ENCODE measurements at regions not wholly inside any gene's neighbourhood (a gene's known extent, or its start where the extent isn't known, plus 50 kb on each side); places are given as distances from the start of the nearest gene placed in this dataset.

DNA sequence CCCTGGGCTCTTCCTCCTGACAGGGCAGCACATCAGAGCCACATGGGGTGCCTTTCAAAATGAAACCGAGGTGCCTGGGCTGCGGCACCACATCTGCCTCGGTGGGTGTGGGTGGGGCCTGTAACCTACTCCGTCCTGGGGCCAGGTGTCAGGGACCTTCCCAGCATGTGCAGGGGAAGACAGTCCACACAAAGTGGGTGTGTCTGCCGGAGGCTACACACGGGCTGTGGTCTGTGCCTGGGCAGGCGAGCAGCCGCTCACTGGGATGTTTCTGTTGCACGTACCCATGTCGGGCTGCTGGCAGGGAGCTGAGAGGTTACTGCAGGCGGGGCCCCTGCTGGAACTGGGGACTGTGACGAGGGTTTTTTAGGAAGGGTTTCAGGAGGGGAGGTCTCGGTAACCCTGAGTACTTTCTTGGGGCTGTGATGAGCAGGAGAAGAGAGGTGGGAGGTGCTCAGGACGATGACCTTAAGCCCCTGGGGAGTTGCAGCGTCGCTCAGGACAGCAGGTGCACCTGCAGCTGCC is 351.2 kb downstream of the SEC14L1 start:
- no peaks in the 10 kb centered on the region for H3K27me3 Mint-ChIP-seq (ENCODE audit: low read depth)
- peaks cover 5% of the 10 kb centered on the region for H3K4me1 Mint-ChIP-seq
- H3K27ac Mint-ChIP-seq (ENCODE audit: unreplicated experiment): peak overlapping the region; percentile 35
- no peaks in the 10 kb centered on the region for H3K36me3 Mint-ChIP-seq (ENCODE audit: low read depth)
- H3K9me3 Mint-ChIP-seq: no peaks in the 10 kb centered on the region
- TF ChIP-seq, protein P1, sequence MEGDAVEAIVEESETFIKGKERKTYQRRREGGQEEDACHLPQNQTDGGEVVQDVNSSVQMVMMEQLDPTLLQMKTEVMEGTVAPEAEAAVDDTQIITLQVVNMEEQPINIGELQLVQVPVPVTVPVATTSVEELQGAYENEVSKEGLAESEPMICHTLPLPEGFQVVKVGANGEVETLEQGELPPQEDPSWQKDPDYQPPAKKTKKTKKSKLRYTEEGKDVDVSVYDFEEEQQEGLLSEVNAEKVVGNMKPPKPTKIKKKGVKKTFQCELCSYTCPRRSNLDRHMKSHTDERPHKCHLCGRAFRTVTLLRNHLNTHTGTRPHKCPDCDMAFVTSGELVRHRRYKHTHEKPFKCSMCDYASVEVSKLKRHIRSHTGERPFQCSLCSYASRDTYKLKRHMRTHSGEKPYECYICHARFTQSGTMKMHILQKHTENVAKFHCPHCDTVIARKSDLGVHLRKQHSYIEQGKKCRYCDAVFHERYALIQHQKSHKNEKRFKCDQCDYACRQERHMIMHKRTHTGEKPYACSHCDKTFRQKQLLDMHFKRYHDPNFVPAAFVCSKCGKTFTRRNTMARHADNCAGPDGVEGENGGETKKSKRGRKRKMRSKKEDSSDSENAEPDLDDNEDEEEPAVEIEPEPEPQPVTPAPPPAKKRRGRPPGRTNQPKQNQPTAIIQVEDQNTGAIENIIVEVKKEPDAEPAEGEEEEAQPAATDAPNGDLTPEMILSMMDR (conservative IDR thresholded peaks at IDR 0.05): no peak
- H3K4me3 Mint-ChIP-seq: no peak overlapping the region
- no peak for DNase-seq (ENCODE audit: low read depth, low spot score)

DNA sequence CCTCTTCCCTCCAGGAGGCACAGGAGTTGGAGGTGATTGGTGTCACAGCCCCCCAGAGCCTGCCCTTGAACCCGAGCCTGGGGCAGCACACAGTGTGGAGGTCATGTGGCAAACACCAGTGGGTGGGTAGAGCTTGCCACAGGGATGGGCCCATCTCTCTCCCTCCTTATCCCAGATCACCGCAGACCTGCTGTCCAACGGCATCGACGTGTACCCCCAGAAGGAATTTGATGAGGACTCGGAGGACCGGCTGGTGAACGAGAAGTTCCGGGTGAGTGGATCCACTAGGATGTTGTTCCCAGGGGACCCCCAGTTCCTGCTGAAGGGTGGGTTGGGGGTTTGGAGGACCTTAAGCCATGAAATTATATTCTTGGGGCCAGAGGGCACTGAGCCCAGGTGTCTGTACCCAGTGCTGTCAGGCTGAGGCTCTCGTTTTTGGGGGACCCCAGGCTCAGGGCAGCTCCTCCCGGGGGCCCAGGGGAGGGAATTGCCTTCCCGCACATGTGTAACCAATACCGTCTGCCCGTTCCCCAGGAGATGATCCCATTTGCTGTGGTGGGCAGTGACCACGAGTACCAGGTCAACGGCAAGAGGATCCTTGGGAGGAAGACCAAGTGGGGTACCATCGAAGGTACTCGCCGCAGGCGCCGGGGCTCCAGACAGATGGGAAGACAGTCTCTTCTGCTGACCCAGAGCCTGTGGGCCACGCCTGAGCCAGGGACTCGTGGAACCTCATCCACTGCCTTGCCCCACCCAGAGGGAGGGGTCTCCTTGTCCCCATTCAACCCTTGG is 351.9 kb downstream of the SEC14L1 start:
- no peak overlapping the region for H3K27ac Mint-ChIP-seq (ENCODE audit: unreplicated experiment)
- H3K9me3 Mint-ChIP-seq: no peaks in the 10 kb centered on the region
- TF ChIP-seq, protein P1 (conservative IDR thresholded peaks at IDR 0.05): no peak
- peaks cover 5% of the 10 kb centered on the region for H3K4me1 Mint-ChIP-seq
- no peaks in the 10 kb centered on the region for H3K27me3 Mint-ChIP-seq (ENCODE audit: low read depth)
- no peaks in the 10 kb centered on the region for H3K36me3 Mint-ChIP-seq (ENCODE audit: low read depth)
- no peak overlapping the region for H3K4me3 Mint-ChIP-seq
- DNase-seq (ENCODE audit: low read depth, low spot score): no peak

GRCh38 chr17:77493238-77493820 is 352.6 kb downstream of the SEC14L1 start:
- TF ChIP-seq, protein P1 (conservative IDR thresholded peaks at IDR 0.05): no peak
- Mint-ChIP-seq H3K27ac (ENCODE audit: unreplicated experiment) (no peak overlapping the region), H3K27me3 (ENCODE audit: low read depth) (no peaks in the 10 kb centered on the region), H3K4me1 (peaks cover 5% of the 10 kb centered on the region), H3K9me3 (no peaks in the 10 kb centered on the region), H3K4me3 (no peak overlapping the region), H3K36me3 (ENCODE audit: low read depth) (no peaks in the 10 kb centered on the region)
- DNase-seq (ENCODE audit: low read depth, low spot score): no peak

GRCh38 chr17:77493901-77494663 is 353.3 kb downstream of the SEC14L1 start:
- H3K9me3 Mint-ChIP-seq: no peaks in the 10 kb centered on the region
- H3K4me3 Mint-ChIP-seq: no peak overlapping the region
- DNase-seq (ENCODE audit: low read depth, low spot score): no peak
- TF ChIP-seq, protein P1 (conservative IDR thresholded peaks at IDR 0.05): no peak
- no peak overlapping the region for H3K27ac Mint-ChIP-seq (ENCODE audit: unreplicated experiment)
- peaks cover 5% of the 10 kb centered on the region for H3K4me1 Mint-ChIP-seq
- no peaks in the 10 kb centered on the region for H3K27me3 Mint-ChIP-seq (ENCODE audit: low read depth)
- no peaks in the 10 kb centered on the region for H3K36me3 Mint-ChIP-seq (ENCODE audit: low read depth)

GRCh38 chr17:77494664-77495435 is 354.1 kb downstream of the SEC14L1 start:
- peak overlapping the region; percentile 58 for H3K4me3 Mint-ChIP-seq
- H3K36me3 Mint-ChIP-seq (ENCODE audit: low read depth): peaks cover 4% of the 10 kb centered on the region
- H3K4me1 Mint-ChIP-seq: peaks cover 5% of the 10 kb centered on the region
- no peaks in the 10 kb centered on the region for H3K27me3 Mint-ChIP-seq (ENCODE audit: low read depth)
- DNase-seq (ENCODE audit: low read depth, low spot score): peak; percentile 87
- peak overlapping the region; percentile 86 for H3K27ac Mint-ChIP-seq (ENCODE audit: unreplicated experiment)
- TF ChIP-seq, protein P1 (conservative IDR thresholded peaks at IDR 0.05): peak; percentile 93
- no peaks in the 10 kb centered on the region for H3K9me3 Mint-ChIP-seq

Measured in neural crest cell (in vitro differentiated cells).